ENCODE measurements at regions not wholly inside any gene's neighbourhood (a gene's known extent, or its start where the extent isn't known, plus 50 kb on each side); places are given as distances from the start of the nearest gene placed in this dataset.
"Not testable (repeated sequence)": the region's sequence is repeated elsewhere in the genome, so short reads cannot be mapped to it uniquely, and the experiment has no call there.

DNA sequence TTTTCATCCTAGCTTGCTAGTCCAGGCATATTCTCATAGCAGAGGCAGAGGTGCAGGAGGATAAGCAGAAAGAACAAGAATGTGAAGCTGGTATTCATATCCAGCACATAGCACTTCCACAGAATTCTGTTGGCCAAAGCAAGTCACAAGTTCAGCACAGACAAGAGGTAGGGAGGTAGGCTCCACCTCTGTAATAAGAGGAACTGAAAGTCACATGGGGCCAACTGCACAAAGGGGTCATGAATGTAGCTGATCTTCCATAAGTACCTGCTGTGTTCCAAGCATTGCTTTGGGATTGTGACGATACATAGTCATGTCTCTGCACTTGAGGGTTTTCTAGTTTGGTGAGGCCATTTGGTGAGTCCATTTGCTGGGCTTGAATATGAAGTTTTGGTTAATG lies 110.8 kb upstream of the MPHOSPH6 start:
- H3K79me2 ChIP-seq (ENCODE audit: insufficient read depth) = no peaks in the 10 kb centered on the region
- H3K4me3 ChIP-seq (ENCODE audit: low read depth in 2 of 2, low read length in 1 of 2) = no peak overlapping the region
- no peak overlapping the region for H3K9ac ChIP-seq
- no peaks in the 10 kb centered on the region for H3K9me3 ChIP-seq
- no peaks in the 10 kb centered on the region for H3K9me2 ChIP-seq
- H2AFZ ChIP-seq (ENCODE audit: low read depth) = no peak overlapping the region
- H3K4me1 ChIP-seq (ENCODE audit: control insufficient read depth in 1 of 2, insufficient read depth in 2 of 2, low read depth in 1 of 2, low read length in 1 of 2) = no peaks in the 10 kb centered on the region
- TF ChIP-seq YY1 (IDR thresholded peaks at IDR 0.05; ENCODE audit: low read depth) (no peak), NFIC (IDR thresholded peaks at IDR 0.05; ENCODE audit: borderline replicate concordance) (no peak), SMC3 (IDR thresholded peaks at IDR 0.05; ENCODE audit: low read depth, low read length) (no peak), GABPA (IDR thresholded peaks at IDR 0.05; ENCODE audit: low read depth) (no peak), GATA2 (CRISPR knock-in tag; IDR thresholded peaks at IDR 0.05) (no peak), TCF12 (IDR thresholded peaks at IDR 0.05) (no peak), RAD21 (IDR thresholded peaks at IDR 0.05; ENCODE audit: low read length) (no peak), RCOR1 (IDR thresholded peaks at IDR 0.05; ENCODE audit: low read length) (no peak)
- TF ChIP-seq, protein P1, sequence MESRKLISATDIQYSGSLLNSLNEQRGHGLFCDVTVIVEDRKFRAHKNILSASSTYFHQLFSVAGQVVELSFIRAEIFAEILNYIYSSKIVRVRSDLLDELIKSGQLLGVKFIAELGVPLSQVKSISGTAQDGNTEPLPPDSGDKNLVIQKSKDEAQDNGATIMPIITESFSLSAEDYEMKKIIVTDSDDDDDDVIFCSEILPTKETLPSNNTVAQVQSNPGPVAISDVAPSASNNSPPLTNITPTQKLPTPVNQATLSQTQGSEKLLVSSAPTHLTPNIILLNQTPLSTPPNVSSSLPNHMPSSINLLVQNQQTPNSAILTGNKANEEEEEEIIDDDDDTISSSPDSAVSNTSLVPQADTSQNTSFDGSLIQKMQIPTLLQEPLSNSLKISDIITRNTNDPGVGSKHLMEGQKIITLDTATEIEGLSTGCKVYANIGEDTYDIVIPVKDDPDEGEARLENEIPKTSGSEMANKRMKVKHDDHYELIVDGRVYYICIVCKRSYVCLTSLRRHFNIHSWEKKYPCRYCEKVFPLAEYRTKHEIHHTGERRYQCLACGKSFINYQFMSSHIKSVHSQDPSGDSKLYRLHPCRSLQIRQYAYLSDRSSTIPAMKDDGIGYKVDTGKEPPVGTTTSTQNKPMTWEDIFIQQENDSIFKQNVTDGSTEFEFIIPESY (IDR thresholded peaks at IDR 0.05; ENCODE audit: borderline replicate concordance, low read depth) = no peak
- no peak overlapping the region for H3K27ac ChIP-seq (ENCODE audit: low read depth in 2 of 2, low read length in 1 of 2)
- H3K27me3 ChIP-seq (ENCODE audit: insufficient read depth) = no peaks in the 10 kb centered on the region; the same call in 1 of the 2 replicates
- ChIA-PET POLR2A (no interaction called here), CTCF (no interaction called here)
- no peaks in the 10 kb centered on the region for H3F3A ChIP-seq (replicated peaks; ENCODE audit: insufficient read depth)
- no peaks in the 10 kb centered on the region for H4K20me1 ChIP-seq (ENCODE audit: insufficient read depth)
- no peaks in the 10 kb centered on the region for H3K36me3 ChIP-seq (replicated peaks in 1 of 2; ENCODE audit: control insufficient read depth in 1 of 2, insufficient read depth in 2 of 2, low read length in 1 of 2)
- no peak overlapping the region for H3K4me2 ChIP-seq
- WGBS (ENCODE audit: low lambda C conversion rate) = 0% methylated on average over 1 of the region's 1 CpG
- DNase-seq = no peak

DNA sequence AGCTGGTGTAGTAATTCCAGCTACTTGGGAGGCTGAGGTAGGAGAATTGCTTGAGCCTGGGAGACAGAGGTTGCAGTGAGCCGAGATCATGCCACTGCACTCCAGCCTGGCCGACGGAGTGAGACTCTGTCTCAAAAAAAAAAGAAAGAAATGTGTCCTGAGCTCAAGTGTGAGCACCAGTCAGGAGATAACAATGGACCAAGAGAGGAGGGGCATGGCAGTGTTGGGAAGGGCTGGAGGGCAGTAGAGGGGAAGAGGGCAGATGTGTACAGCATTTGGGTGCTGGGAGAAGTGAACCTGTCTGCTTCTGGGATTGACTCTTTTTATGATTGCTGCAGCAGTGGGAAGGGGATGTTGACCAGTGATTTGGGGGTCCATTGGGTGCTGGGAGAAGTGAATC lies 105.3 kb upstream of the MPHOSPH6 start:
- H4K20me1 ChIP-seq (ENCODE audit: insufficient read depth); H3K4me1 ChIP-seq (ENCODE audit: control insufficient read depth in 1 of 2, insufficient read depth in 2 of 2, low read depth in 1 of 2, low read length in 1 of 2); H3K27ac ChIP-seq (ENCODE audit: low read depth in 2 of 2, low read length in 1 of 2); H3K4me3 ChIP-seq (ENCODE audit: low read depth in 2 of 2, low read length in 1 of 2); H3K36me3 ChIP-seq (replicated peaks in 1 of 2; ENCODE audit: control insufficient read depth in 1 of 2, insufficient read depth in 2 of 2, low read length in 1 of 2); H3K27me3 ChIP-seq (ENCODE audit: insufficient read depth); DNase-seq; H3K4me2 ChIP-seq; H3K9ac ChIP-seq; H3K79me2 ChIP-seq (ENCODE audit: insufficient read depth); POLR2A ChIA-PET; H2AFZ ChIP-seq (ENCODE audit: low read depth); H3K9me3 ChIP-seq; H3F3A ChIP-seq (replicated peaks; ENCODE audit: insufficient read depth); H3K9me2 ChIP-seq: not testable (repeated sequence)
- CTCF ChIA-PET = interaction anchor here (1.1 to 4.3 kb wide), 2 partner anchors 12 to 26 kb away, joined by 3 to 68 read pairs; no protein-coding TSS in a partner anchor
- 13% methylated on average over 3 of the region's 3 CpGs for WGBS (ENCODE audit: low lambda C conversion rate)

DNA sequence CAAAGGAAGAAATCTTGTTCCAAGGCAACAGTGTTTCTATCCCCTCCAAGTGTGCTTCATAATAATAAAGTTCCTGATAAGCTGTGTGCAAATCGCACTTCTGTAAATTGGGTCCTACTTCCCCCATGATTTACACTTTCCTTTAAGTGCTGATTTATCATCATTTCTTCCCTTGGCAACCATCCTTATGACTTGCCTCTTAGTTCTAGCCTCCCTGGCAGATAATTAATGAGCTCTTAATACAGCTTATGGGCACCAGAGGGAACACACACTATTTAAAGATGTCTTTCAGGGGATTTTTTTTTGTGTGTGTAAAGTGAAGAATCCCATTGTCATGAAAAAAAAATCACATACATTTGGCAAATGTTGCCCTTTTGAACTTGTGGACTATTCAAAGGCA lies 101.6 kb upstream of the MPHOSPH6 start:
- H4K20me1 ChIP-seq (ENCODE audit: insufficient read depth) = no peaks in the 10 kb centered on the region
- TF ChIP-seq RFX5 (IDR thresholded peaks at IDR 0.05; ENCODE audit: low read length) = no peak
- no peak for TF ChIP-seq GABPA (IDR thresholded peaks at IDR 0.05; ENCODE audit: low read depth)
- no peak for TF ChIP-seq FOXM1 (IDR thresholded peaks at IDR 0.05; ENCODE audit: low read depth)
- no peak overlapping the region for H3K4me3 ChIP-seq (ENCODE audit: low read depth in 2 of 2, low read length in 1 of 2)
- DNase-seq = no peak
- ChIA-PET CTCF (interaction anchor here (0.9 to 4.3 kb wide), 3 partner anchors 9 to 368 kb away, joined by 3 to 68 read pairs (median 5); no protein-coding TSS in a partner anchor), POLR2A (no interaction called here)
- H3K9me3 ChIP-seq = no peaks in the 10 kb centered on the region
- no peaks in the 10 kb centered on the region for H3K79me2 ChIP-seq (ENCODE audit: insufficient read depth)
- no peak overlapping the region for H3K27ac ChIP-seq (ENCODE audit: low read depth in 2 of 2, low read length in 1 of 2)
- H2AFZ ChIP-seq (ENCODE audit: low read depth) = no peak overlapping the region
- no peaks in the 10 kb centered on the region; the same call in 1 of the 2 replicates for H3K27me3 ChIP-seq (ENCODE audit: insufficient read depth)
- no peak overlapping the region for H3K9ac ChIP-seq
- H3K9me2 ChIP-seq = no peaks in the 10 kb centered on the region
- no peaks in the 10 kb centered on the region for H3F3A ChIP-seq (replicated peaks; ENCODE audit: insufficient read depth)
- no peaks in the 10 kb centered on the region for H3K4me1 ChIP-seq (ENCODE audit: control insufficient read depth in 1 of 2, insufficient read depth in 2 of 2, low read depth in 1 of 2, low read length in 1 of 2)
- WGBS (ENCODE audit: low lambda C conversion rate) = 28% methylated on average over 1 of the region's 1 CpG
- no peak overlapping the region for H3K4me2 ChIP-seq
- H3K36me3 ChIP-seq (replicated peaks in 1 of 2; ENCODE audit: control insufficient read depth in 1 of 2, insufficient read depth in 2 of 2, low read length in 1 of 2) = no peaks in the 10 kb centered on the region

DNA sequence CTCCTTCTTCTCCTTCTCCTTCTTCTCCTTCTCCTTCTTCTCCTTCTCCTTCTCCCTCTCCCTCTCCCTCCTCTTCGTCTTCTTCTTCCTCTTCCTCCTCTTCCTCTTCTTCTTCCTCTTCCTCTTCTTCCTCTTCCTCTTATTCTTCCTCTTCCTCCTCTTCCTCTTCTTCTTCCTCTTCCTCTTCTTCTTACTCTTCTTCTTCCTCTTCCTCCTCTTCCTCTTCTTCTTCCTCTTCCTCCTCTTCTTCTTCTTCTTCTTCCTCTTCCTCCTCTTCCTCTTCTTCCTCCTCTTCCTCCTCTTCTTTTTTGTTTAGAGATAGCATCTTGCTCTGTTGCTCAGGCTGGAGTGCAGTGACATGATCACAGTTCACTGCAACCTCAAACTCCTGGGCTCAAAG lies 97.7 kb upstream of the MPHOSPH6 start:
- not testable (repeated sequence) for H3K9ac ChIP-seq
- CTCF ChIA-PET = interaction anchor here (1.1 kb wide), 1 partner anchor 189 kb away, joined by 5 read pairs; no protein-coding TSS in a partner anchor

More for the DNA sequence above, 97.7 kb upstream of the MPHOSPH6 start:
- H3K9me2 ChIP-seq; H3K27me3 ChIP-seq (ENCODE audit: insufficient read depth); H3K36me3 ChIP-seq (replicated peaks in 1 of 2; ENCODE audit: control insufficient read depth in 1 of 2, insufficient read depth in 2 of 2, low read length in 1 of 2); H3K4me2 ChIP-seq; POLR2A ChIA-PET; H4K20me1 ChIP-seq (ENCODE audit: insufficient read depth); H2AFZ ChIP-seq (ENCODE audit: low read depth); H3K27ac ChIP-seq (ENCODE audit: low read depth in 2 of 2, low read length in 1 of 2); H3F3A ChIP-seq (replicated peaks; ENCODE audit: insufficient read depth); H3K79me2 ChIP-seq (ENCODE audit: insufficient read depth); H3K4me3 ChIP-seq (ENCODE audit: low read depth in 2 of 2, low read length in 1 of 2); DNase-seq; H3K9me3 ChIP-seq; H3K4me1 ChIP-seq (ENCODE audit: control insufficient read depth in 1 of 2, insufficient read depth in 2 of 2, low read depth in 1 of 2, low read length in 1 of 2): not testable (repeated sequence)
- 5% methylated on average over 1 of the region's 1 CpG for WGBS (ENCODE audit: low lambda C conversion rate)

All from SK-N-SH (cell line).